CD4-positive, alpha-beta T cell (primary cell): ENCODE measurements at regions not wholly inside any gene's neighbourhood (a gene's known extent, or its start where the extent isn't known, plus 50 kb on each side); places are given as distances from the start of the nearest gene placed in this dataset.

Source experiments
- ATAC-seq: fragments of 200-7000 bp; cut with Tn5 transposase; one replicate; pipeline ENCODE4 v1.10.0; 2022; ENCODE audit warnings: mild to moderate bottlenecking; ENCODE audit not compliant: poor library complexity
- CTCF ChIA-PET: fragments of 350-600 bp; sonication (Branson Sonifier 250); formaldehyde crosslinking; loops from one replicate; lab custom pipeline; 2021; ENCODE audit warnings: antibody characterized with exemption, inconsistent platforms; lab: Charles Lee
- POLR2A ChIA-PET: fragments of 350-600 bp; sonication (Branson Sonifier 250); formaldehyde crosslinking; loops from one replicate; lab custom pipeline; 2021; ENCODE audit warnings: antibody characterized with exemption, inconsistent platforms; lab: Charles Lee
- DNase-seq, 14 experiments: peaks; one replicate each; pipeline ENCODE4 v3.0.0-alpha.2; 2013 to 2020; ENCODE audit warnings: mixed read lengths in 2 of 14
- H3K27ac ChIP-seq, 2 donors: one replicate each; pipeline versions ENCODE4 v1.5.1 to v1.7.0; 2013; ENCODE audit warnings: low read length in 2 of 2, low read depth in 1 of 2, mild to moderate bottlenecking in 1 of 2
- H3K27me3 ChIP-seq, 2 experiments: 1 replicate in 1 of 2; 2 replicates in 1 of 2; pipeline versions ENCODE4 v1.6.1 to v1.7.0; 2013; ENCODE audit warnings: low read length in 2 of 2, control low read depth in 1 of 2, mild to moderate bottlenecking in 1 of 2, moderate library complexity in 1 of 2; ENCODE audit not compliant: insufficient read depth in 2 of 2, control insufficient read depth in 1 of 2
- H3K36me3 ChIP-seq: one replicate; pipeline ENCODE4 v1.6.1; 2013; ENCODE audit warnings: low read length, control low read depth; ENCODE audit not compliant: insufficient read depth
- H3K4me1 ChIP-seq: one replicate; pipeline ENCODE4 v1.6.1; 2013; ENCODE audit warnings: low read length, control low read depth; ENCODE audit not compliant: insufficient read depth
- H3K4me3 ChIP-seq: one replicate; pipeline ENCODE4 v1.5.1; 2013; ENCODE audit warnings: mild to moderate bottlenecking, low read length, moderate library complexity
- H3K9me3 ChIP-seq, 2 experiments: 1 replicate in 1 of 2; 2 replicates in 1 of 2; pipeline versions ENCODE4 v1.6.1 to v1.7.0; 2013; ENCODE audit warnings: low read length in 2 of 2, mild to moderate bottlenecking in 2 of 2, control low read depth in 1 of 2, moderate library complexity in 1 of 2; ENCODE audit not compliant: control insufficient read depth in 1 of 2, insufficient read depth in 1 of 2
- H3K27ac Mint-ChIP-seq: one replicate; pipeline ENCODE4 v1.8.0; 2020; ENCODE audit warnings: mixed read lengths
- H3K27me3 Mint-ChIP-seq: one replicate; pipeline ENCODE4 v1.8.0; 2021; ENCODE audit warnings: mixed read lengths
- H3K36me3 Mint-ChIP-seq: one replicate; pipeline ENCODE4 v1.8.0; 2021; ENCODE audit warnings: low read depth, mixed read lengths
- H3K4me1 Mint-ChIP-seq: one replicate; pipeline ENCODE4 v1.8.0; 2021; ENCODE audit warnings: low read depth, mixed read lengths
- H3K4me3 Mint-ChIP-seq: one replicate; pipeline ENCODE4 v1.8.0; 2020; ENCODE audit warnings: mild to moderate bottlenecking, mixed read lengths
- H3K9me3 Mint-ChIP-seq: one replicate; pipeline ENCODE4 v1.8.0; 2020; ENCODE audit warnings: mixed read lengths
- CTCF ChIP-seq: fragments of 200-600 bp; IDR thresholded peaks from one replicate; pipeline ENCODE4 v1.8.0; 2022; ENCODE audit warnings: antibody characterized with exemption, mild to moderate bottlenecking
- intact Hi-C, 2 experiments: fragments of 100-400 bp; cut with DNase I in 1 of 2; cut with micrococcal nuclease in 1 of 2; formaldehyde crosslinking; loops; one replicate each; pipeline versions ENCODE4 v1.15.1 to v1.9.0; 2023 to 2025; cut with DNase I, micrococcal nuclease

- Histone ChIP-seq H3K4me1 (no peaks in the 10 kb centered on the region), H3K9me3 (peaks cover 0 to 8% of the 10 kb centered on the region in 2 experiments), H3K27ac (no peak overlapping the region), H3K27me3 (no peaks in the 10 kb centered on the region), H3K4me3 (no peak overlapping the region), H3K36me3 (no peaks in the 10 kb centered on the region)
- no peak for ATAC-seq
- no peak for DNase-seq
- Mint-ChIP-seq H3K27ac (no peak overlapping the region), H3K4me3 (no peak overlapping the region), H3K27me3 (peaks cover 5% of the 10 kb centered on the region), H3K9me3 (peaks cover 2% of the 10 kb centered on the region), H3K4me1 (no peaks in the 10 kb centered on the region), H3K36me3 (no peaks in the 10 kb centered on the region)
- intact Hi-C loops = no loop called here
- TF ChIP-seq CTCF = no peak
- ChIA-PET POLR2A (no interaction called here), CTCF (no interaction called here)
Measured at GRCh38 chr21:36628106-36628505, 70.8 kb upstream of the SIM2 start.

GRCh38 chr21:36628761-36629460 lies 70.0 kb upstream of the SIM2 start:
- intact Hi-C loops = no loop called here
- DNase-seq (no peak), ATAC-seq (no peak)
- H3K9me3 ChIP-seq = peaks cover 0 to 5% of the 10 kb centered on the region in 2 experiments
- H3K27ac Mint-ChIP-seq = no peak overlapping the region
- H3K9me3 Mint-ChIP-seq = peaks cover 1% of the 10 kb centered on the region
- ChIA-PET POLR2A (no interaction called here), CTCF (no interaction called here)
- no peak for TF ChIP-seq CTCF
- no peaks in the 10 kb centered on the region for H3K4me1 Mint-ChIP-seq
- H3K27me3 Mint-ChIP-seq = peaks cover 5% of the 10 kb centered on the region
- no peaks in the 10 kb centered on the region for H3K36me3 Mint-ChIP-seq
- H3K4me3 ChIP-seq = no peak overlapping the region
- H3K27me3 ChIP-seq = no peaks in the 10 kb centered on the region
- no peak overlapping the region for H3K27ac ChIP-seq
- H3K4me3 Mint-ChIP-seq = no peak overlapping the region
- H3K4me1 ChIP-seq = no peaks in the 10 kb centered on the region
- no peaks in the 10 kb centered on the region for H3K36me3 ChIP-seq

- Mint-ChIP-seq H3K27me3 (peaks cover 5% of the 10 kb centered on the region), H3K9me3 (peaks cover 2% of the 10 kb centered on the region), H3K27ac (no peak overlapping the region), H3K4me3 (no peak overlapping the region), H3K36me3 (no peaks in the 10 kb centered on the region), H3K4me1 (no peaks in the 10 kb centered on the region)
- no peak overlapping the region for H3K27ac ChIP-seq
- H3K36me3 ChIP-seq = no peaks in the 10 kb centered on the region
- intact Hi-C loops = loop anchor here (5.0 kb wide), 2 partner anchors 297 to 382 kb away; no protein-coding TSS in a partner anchor
- ATAC-seq (no peak), DNase-seq (peak; percentile 27 to 73 (median 46))
- no peak overlapping the region for H3K4me3 ChIP-seq
- ChIA-PET CTCF (interaction anchor here (1.2 to 1.5 kb wide), 3 partner anchors 9 to 28 kb away, joined by 3 to 4 read pairs (median 4); no protein-coding TSS in a partner anchor), POLR2A (no interaction called here)
- TF ChIP-seq CTCF = peak; percentile 76
- no peaks in the 10 kb centered on the region for H3K4me1 ChIP-seq
- no peaks in the 10 kb centered on the region for H3K27me3 ChIP-seq
- H3K9me3 ChIP-seq = peaks cover 0 to 9% of the 10 kb centered on the region in 2 experiments
Measured at GRCh38 chr21:36630485-36631206, 68.3 kb upstream of the SIM2 start.
